Activated CD4-positive, alpha-beta T cell treated with anti-CD3 and anti-CD28 coated beads, Interleukin-2, amount 50 U/mL, for 48 hours (primary cell): ENCODE measurements at regions not wholly inside any gene's neighbourhood (a gene's known extent, or its start where the extent isn't known, plus 50 kb on each side); places are given as distances from the start of the nearest gene placed in this dataset.

Experiments used
- DNase-seq, 2 experiments: peaks; one replicate each; pipeline ENCODE4 v3.0.0-alpha.2; 2020

- no peak for DNase-seq
Measured at GRCh38 chr2:12391116-12391515, 325.6 kb upstream of the TRIB2 start.

GRCh38 chr2:12396699-12397098 is 320.0 kb upstream of the TRIB2 start:
- no peak for DNase-seq

- DNase-seq, result no peak
Measured at GRCh38 chr2:12397854-12398253, 318.9 kb upstream of the TRIB2 start.

- DNase-seq, result no peak
Measured at GRCh38 chr2:12399240-12399639, 317.5 kb upstream of the TRIB2 start.

- no peak for DNase-seq
Measured at GRCh38 chr2:12400543-12400942, 316.2 kb upstream of the TRIB2 start.

- no peak for DNase-seq
Measured at GRCh38 chr2:12402440-12403139, 314.1 kb upstream of the TRIB2 start.

- no peak for DNase-seq
Measured at GRCh38 chr2:12404497-12404896, 312.2 kb upstream of the TRIB2 start.

GRCh38 chr2:12407160-12407559 is 309.6 kb upstream of the TRIB2 start:
- no peak for DNase-seq

GRCh38 chr2:12412898-12413305 is 303.8 kb upstream of the TRIB2 start:
- peak; percentile 21 to 32 for DNase-seq

GRCh38 chr2:12415536-12415935 is 301.2 kb upstream of the TRIB2 start:
- no peak for DNase-seq

GRCh38 chr2:12416600-12416999 is 300.1 kb upstream of the TRIB2 start:
- peak; percentile 60 for DNase-seq

GRCh38 chr2:12417786-12418185 is 298.9 kb upstream of the TRIB2 start:
- DNase-seq, result no peak

- no peak for DNase-seq
Measured at GRCh38 chr2:12419803-12420202, 296.9 kb upstream of the TRIB2 start.

- DNase-seq, result no peak
Measured at GRCh38 chr2:12421046-12421445, 295.7 kb upstream of the TRIB2 start.

GRCh38 chr2:12424219-12424618 is 292.5 kb upstream of the TRIB2 start:
- DNase-seq, result no peak

GRCh38 chr2:12424809-12425208 is 291.9 kb upstream of the TRIB2 start:
- DNase-seq, result no peak

- no peak for DNase-seq
Measured at GRCh38 chr2:12428324-12428723, 288.4 kb upstream of the TRIB2 start.

- DNase-seq, result no peak
Measured at GRCh38 chr2:12428786-12429185, 287.9 kb upstream of the TRIB2 start.

GRCh38 chr2:12429779-12430406 is 286.8 kb upstream of the TRIB2 start:
- no peak for DNase-seq

- peak; percentile 34 to 47 for DNase-seq
Measured at GRCh38 chr2:12430407-12431133, 286.2 kb upstream of the TRIB2 start.

- DNase-seq, result no peak
Measured at GRCh38 chr2:12432985-12433625, 283.6 kb upstream of the TRIB2 start.

GRCh38 chr2:12433626-12433990 is 283.1 kb upstream of the TRIB2 start:
- DNase-seq, result no peak

GRCh38 chr2:12434630-12435098 is 282.1 kb upstream of the TRIB2 start:
- no peak for DNase-seq
